Ovary (tissue), 3 donors: ENCODE measurements at regions not wholly inside any gene's neighbourhood (a gene's known extent, or its start where the extent isn't known, plus 50 kb on each side); places are given as distances from the start of the nearest gene placed in this dataset.

Experiments
- CTCF ChIP-seq, 3 donors: fragments of 450-650 bp in 2 of 3; fragments of 200-600 bp in 1 of 3; IDR thresholded peaks; one replicate each; pipeline versions ENCODE4 v1.5.1 to v1.8.0; 2016 to 2022; ENCODE audit warnings: antibody characterized with exemption in 3 of 3, mild to moderate bottlenecking in 1 of 3
- POLR2A ChIP-seq: fragments of 450-650 bp; IDR thresholded peaks from one replicate; pipeline ENCODE4 v1.6.1; 2017; ENCODE audit warnings: antibody characterized with exemption, mild to moderate bottlenecking, moderate library complexity
- donor health status: DM: no; HTN: no; CAD: no.

GRCh38 chr12:126663304-126664094 is 1598.3 kb downstream of the AACS start:
- TF ChIP-seq CTCF (IDR thresholded peaks at IDR 0.05) (no peak), POLR2A (no peak)
